D341Med (cell line): ENCODE measurements at regions not wholly inside any gene's neighbourhood (a gene's known extent, or its start where the extent isn't known, plus 50 kb on each side); places are given as distances from the start of the nearest gene placed in this dataset.

Source experiments
- DNase-seq: peaks from one replicate; pipeline ENCODE4 v3.0.0; 2012; ENCODE audit warnings: low spot score

- no peak for DNase-seq
Observed at GRCh38 chr14:53807542-53807941, 149.1 kb downstream of the BMP4 start.

GRCh38 chr14:53807108-53807507 is 149.5 kb downstream of the BMP4 start:
- no peak for DNase-seq

GRCh38 chr14:53796734-53797133 is 159.9 kb downstream of the BMP4 start:
- DNase-seq, result no peak

- DNase-seq, result no peak
Observed at GRCh38 chr14:53793790-53794505, 162.7 kb downstream of the BMP4 start.

- DNase-seq, result no peak
Observed at GRCh38 chr14:53792909-53793308, 163.7 kb downstream of the BMP4 start.

- no peak for DNase-seq
Observed at GRCh38 chr14:53790731-53791500, 165.7 kb downstream of the BMP4 start.

GRCh38 chr14:53788566-53788965 is 168.1 kb downstream of the BMP4 start:
- no peak for DNase-seq

- no peak for DNase-seq
Observed at GRCh38 chr14:53786045-53786444, 170.6 kb downstream of the BMP4 start.

- DNase-seq, result no peak
Observed at GRCh38 chr14:53784688-53785087, 171.9 kb downstream of the BMP4 start.

GRCh38 chr14:53783256-53783655 is 173.4 kb downstream of the BMP4 start:
- DNase-seq, result no peak

- no peak for DNase-seq
Observed at GRCh38 chr14:53780051-53780555, 176.5 kb downstream of the BMP4 start.

- no peak for DNase-seq
Observed at GRCh38 chr14:53779301-53779700, 177.3 kb downstream of the BMP4 start.

GRCh38 chr14:53778263-53778662 is 178.4 kb downstream of the BMP4 start:
- DNase-seq, result no peak

- no peak for DNase-seq
Observed at GRCh38 chr14:53772936-53773335, 183.7 kb downstream of the BMP4 start.

- no peak for DNase-seq
Observed at GRCh38 chr14:53767566-53767965, 189.1 kb downstream of the BMP4 start.

GRCh38 chr14:53766601-53767000 is 190.0 kb downstream of the BMP4 start:
- DNase-seq, result no peak

- no peak for DNase-seq
Observed at GRCh38 chr14:53766106-53766505, 190.5 kb downstream of the BMP4 start.

GRCh38 chr14:53764846-53765245 is 191.8 kb downstream of the BMP4 start:
- DNase-seq, result no peak

- DNase-seq, result no peak
Observed at GRCh38 chr14:53758141-53758540, 198.5 kb downstream of the BMP4 start.

- no peak for DNase-seq
Observed at GRCh38 chr14:53757732-53758131, 198.9 kb downstream of the BMP4 start.

- no peak for DNase-seq
Observed at GRCh38 chr14:53751650-53752049, 205.0 kb downstream of the BMP4 start.

- DNase-seq, result no peak
Observed at GRCh38 chr14:53748691-53749090, 207.9 kb downstream of the BMP4 start.

GRCh38 chr14:53744857-53745256 is 211.8 kb downstream of the BMP4 start:
- no peak for DNase-seq
